ENCODE measurements at regions not wholly inside any gene's neighbourhood (a gene's known extent, or its start where the extent isn't known, plus 50 kb on each side); places are given as distances from the start of the nearest gene placed in this dataset.

GRCh38 chr6:135115834-135116233, 61.2 kb upstream of the HBS1L start:
- 61% methylated on average over 4 of the region's 5 CpGs for WGBS (ENCODE audit: insufficient coverage)

DNA sequence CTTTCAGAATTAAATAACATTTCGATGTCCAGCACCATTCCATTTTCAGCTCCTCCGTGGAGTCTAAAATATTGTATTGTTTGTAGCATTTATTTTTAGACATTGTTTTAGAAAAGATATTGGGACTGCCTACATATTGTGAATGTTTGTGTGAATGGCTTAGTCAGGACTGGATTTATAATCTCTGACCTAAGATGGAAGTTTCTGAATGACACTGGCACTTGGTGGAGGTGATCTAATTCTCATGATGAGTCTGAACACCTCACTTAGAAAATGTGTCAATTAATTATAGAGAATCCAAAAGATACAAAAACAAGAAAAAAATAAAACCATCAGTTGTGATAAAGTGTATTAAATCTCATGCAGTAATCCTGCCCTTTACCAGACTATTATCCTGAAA, 60.8 kb upstream of the HBS1L start:
- Histone ChIP-seq H3K79me2 (ENCODE audit: control insufficient read depth, insufficient read depth, low read length) (no peaks in the 10 kb centered on the region), H3K27ac (ENCODE audit: low read length in 2 of 2) (no peak overlapping the region), H3K4me2 (replicated peaks; ENCODE audit: low read depth, low read length, poor library complexity, severe bottlenecking) (no peak overlapping the region), H3K9ac (ENCODE audit: low read length) (no peak overlapping the region), H3K9me3 (ENCODE audit: control extremely low read depth in 1 of 3, control insufficient read depth in 2 of 3, insufficient read depth in 1 of 3, low read length in 2 of 3) (no peaks in the 10 kb centered on the region), H3K27me3 (replicated peaks in 1 of 4; ENCODE audit: control extremely low read depth in 1 of 4, control insufficient read depth in 3 of 4, insufficient read depth in 4 of 4, low read length in 3 of 4) (peaks cover 0 to 4% (median 0%) of the 10 kb centered on the region in 4 experiments), H2AFZ (ENCODE audit: insufficient read depth, low read depth, low read length, poor library complexity, severe bottlenecking) (no peak overlapping the region), H3K36me3 (replicated peaks in 1 of 2; ENCODE audit: control extremely low read depth in 1 of 2, control insufficient read depth in 1 of 2, extremely low read depth in 1 of 2, insufficient read depth in 2 of 2, low read length in 1 of 2) (no peaks in the 10 kb centered on the region), H3K4me1 (ENCODE audit: control insufficient read depth in 2 of 2, insufficient read depth in 2 of 2, low read length in 2 of 2) (no peaks in the 10 kb centered on the region), H4K20me1 (ENCODE audit: control insufficient read depth, insufficient read depth, low read length, poor library complexity, severe bottlenecking) (no peaks in the 10 kb centered on the region), H3K4me3 (ENCODE audit: control extremely low read depth in 1 of 5, extremely low read depth in 1 of 5, insufficient read depth in 1 of 5, low read depth in 2 of 5, low read length in 4 of 5) (no peak overlapping the region)
- no peak for TF ChIP-seq CTCF (IDR thresholded peaks at IDR 0.05)
- no peak for TF ChIP-seq EZH2 (IDR thresholded peaks at IDR 0.05; ENCODE audit: borderline replicate concordance, insufficient read depth, low read depth, low read length, poor library complexity, severe bottlenecking)
- H3K9me3 Mint-ChIP-seq (ENCODE audit: insufficient read depth), result no peaks in the 10 kb centered on the region
- peaks cover 29% of the 10 kb centered on the region for H3K4me1 Mint-ChIP-seq
- WGBS (ENCODE audit: insufficient coverage), result no CpG with 5 or more reads among the region's 2 CpGs
- DNase-seq (no peak), ATAC-seq (ENCODE audit: low read depth) (no peak)
- no peak overlapping the region for H3K27ac Mint-ChIP-seq
- ChIA-PET CTCF (interaction anchor here (1.2 kb wide), 1 partner anchor 117 kb away, joined by 3 read pairs; no protein-coding TSS in a partner anchor), POLR2A (no interaction called here)
- H3K27me3 Mint-ChIP-seq, result peaks cover 21% of the 10 kb centered on the region
- H3K4me3 Mint-ChIP-seq, result no peak overlapping the region
- intact Hi-C loops (cut with micrococcal nuclease), result no loop called here

More at GRCh38 chr6:135115834-135116233, 61.2 kb upstream of the HBS1L start:
- Histone ChIP-seq H3K9ac (ENCODE audit: low read length) (no peak overlapping the region), H3K79me2 (ENCODE audit: control insufficient read depth, insufficient read depth, low read length) (no peaks in the 10 kb centered on the region), H3K4me3 (ENCODE audit: control extremely low read depth in 1 of 5, extremely low read depth in 1 of 5, insufficient read depth in 1 of 5, low read depth in 2 of 5, low read length in 4 of 5) (no peak overlapping the region), H3K27ac (ENCODE audit: low read length in 2 of 2) (no peak overlapping the region), H3K27me3 (replicated peaks in 1 of 4; ENCODE audit: control extremely low read depth in 1 of 4, control insufficient read depth in 3 of 4, insufficient read depth in 4 of 4, low read length in 3 of 4) (peaks cover 0 to 4% (median 0%) of the 10 kb centered on the region in 4 experiments), H4K20me1 (ENCODE audit: control insufficient read depth, insufficient read depth, low read length, poor library complexity, severe bottlenecking) (no peaks in the 10 kb centered on the region), H3K4me1 (ENCODE audit: control insufficient read depth in 2 of 2, insufficient read depth in 2 of 2, low read length in 2 of 2) (no peaks in the 10 kb centered on the region), H3K36me3 (replicated peaks in 1 of 2; ENCODE audit: control extremely low read depth in 1 of 2, control insufficient read depth in 1 of 2, extremely low read depth in 1 of 2, insufficient read depth in 2 of 2, low read length in 1 of 2) (no peaks in the 10 kb centered on the region), H2AFZ (ENCODE audit: insufficient read depth, low read depth, low read length, poor library complexity, severe bottlenecking) (no peak overlapping the region), H3K4me2 (replicated peaks; ENCODE audit: low read depth, low read length, poor library complexity, severe bottlenecking) (no peak overlapping the region), H3K9me3 (ENCODE audit: control extremely low read depth in 1 of 3, control insufficient read depth in 2 of 3, insufficient read depth in 1 of 3, low read length in 2 of 3) (no peaks in the 10 kb centered on the region)
- Mint-ChIP-seq H3K27me3 (peaks cover 21% of the 10 kb centered on the region), H3K27ac (no peak overlapping the region), H3K9me3 (ENCODE audit: insufficient read depth) (no peaks in the 10 kb centered on the region), H3K4me1 (peaks cover 29% of the 10 kb centered on the region), H3K4me3 (no peak overlapping the region)
- TF ChIP-seq CTCF (IDR thresholded peaks at IDR 0.05) (no peak), EZH2 (IDR thresholded peaks at IDR 0.05; ENCODE audit: borderline replicate concordance, insufficient read depth, low read depth, low read length, poor library complexity, severe bottlenecking) (no peak)
- intact Hi-C loops (cut with micrococcal nuclease), result no loop called here
- POLR2A ChIA-PET, result no interaction called here
- DNase-seq (no peak), ATAC-seq (ENCODE audit: low read depth) (no peak)
- CTCF ChIA-PET, result no interaction called here

Measured in B cell (primary cell).